Retinal pigment epithelial cell (primary cell): ENCODE measurements at regions not wholly inside any gene's neighbourhood (a gene's known extent, or its start where the extent isn't known, plus 50 kb on each side); places are given as distances from the start of the nearest gene placed in this dataset.

Experiments used
- DNase-seq: peaks from one replicate; pipeline ENCODE4 v3.0.0-alpha.2; 2010; ENCODE audit warnings: low read depth
- H3K4me3 ChIP-seq: 2 replicates; pipeline ENCODE4 v1.5.1; 2011; ENCODE audit warnings: mild to moderate bottlenecking, low read length, control low read depth, moderate library complexity
- CTCF ChIP-seq: conservative IDR thresholded peaks from 2 replicates; pipeline ENCODE4 v1.5.1; 2011; ENCODE audit warnings: low read depth, low read length, control low read depth, inconsistent platforms

DNA sequence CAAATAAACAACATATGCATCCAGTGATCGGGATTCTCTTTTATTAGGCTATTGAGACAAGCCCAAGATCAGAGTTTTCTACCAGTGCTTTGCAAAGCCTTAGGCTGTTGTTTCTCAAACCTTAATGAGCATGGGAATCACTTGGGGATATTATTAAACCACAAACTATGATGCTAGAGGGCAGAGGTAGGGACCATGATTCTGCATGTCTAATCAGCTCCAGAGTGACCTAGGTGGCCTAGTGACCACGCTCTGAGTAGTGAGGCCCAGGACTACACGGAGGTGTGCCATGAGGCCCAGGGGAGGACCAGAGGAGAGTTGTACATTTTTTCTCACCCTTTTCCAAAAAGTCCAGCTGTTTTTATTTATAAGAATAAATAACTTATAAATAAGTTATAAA is 298.5 kb upstream of the TLE4 start:
- DNase-seq = no peak
- no peak for TF ChIP-seq CTCF
- no peak overlapping the region for H3K4me3 ChIP-seq

DNA sequence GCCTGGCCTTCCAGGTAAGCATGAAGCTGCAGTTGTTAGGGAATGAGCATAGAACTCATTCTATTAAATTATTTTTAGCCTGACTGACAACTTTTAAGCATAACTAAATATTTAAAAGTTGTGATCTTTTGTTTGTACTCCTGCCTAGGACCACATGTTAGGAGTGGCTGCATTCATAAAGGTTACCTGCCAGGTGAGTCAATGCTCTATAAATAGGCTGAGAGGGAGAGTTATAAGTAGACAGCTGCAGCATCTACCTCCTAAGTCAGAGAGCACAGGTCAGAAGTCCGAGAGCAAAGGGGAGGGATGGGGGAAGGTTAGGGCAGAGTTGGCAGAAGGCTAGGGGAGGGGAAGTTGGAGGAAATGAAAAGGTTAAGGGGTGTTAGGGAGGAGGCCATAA is 292.4 kb upstream of the TLE4 start:
- no peak for DNase-seq
- no peak overlapping the region for H3K4me3 ChIP-seq
- TF ChIP-seq CTCF = no peak

DNA sequence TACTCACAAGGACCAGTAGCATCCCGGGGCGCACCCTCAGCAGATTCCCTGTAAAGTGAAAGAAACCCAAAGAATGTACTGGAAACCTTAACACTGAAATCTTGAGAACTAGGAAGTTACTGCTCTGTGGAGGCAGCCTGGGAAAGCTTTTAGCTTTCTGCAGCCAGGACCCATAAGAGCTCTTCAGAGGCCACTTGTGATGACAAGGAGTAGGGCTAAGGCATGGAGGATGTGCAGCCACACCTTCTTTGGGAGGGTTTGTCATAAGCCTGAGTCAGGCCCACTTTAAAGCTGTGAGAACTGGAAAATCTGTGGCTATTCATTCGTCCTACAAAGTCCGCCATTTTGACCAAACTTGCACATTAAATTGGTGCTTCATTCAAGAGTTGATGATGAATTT is 291.1 kb upstream of the TLE4 start:
- no peak for TF ChIP-seq CTCF
- DNase-seq = no peak
- H3K4me3 ChIP-seq = no peak overlapping the region

GRCh38 chr9:79284081-79284480 is 287.7 kb upstream of the TLE4 start:
- DNase-seq = no peak
- TF ChIP-seq CTCF = no peak
- no peak overlapping the region for H3K4me3 ChIP-seq

DNA sequence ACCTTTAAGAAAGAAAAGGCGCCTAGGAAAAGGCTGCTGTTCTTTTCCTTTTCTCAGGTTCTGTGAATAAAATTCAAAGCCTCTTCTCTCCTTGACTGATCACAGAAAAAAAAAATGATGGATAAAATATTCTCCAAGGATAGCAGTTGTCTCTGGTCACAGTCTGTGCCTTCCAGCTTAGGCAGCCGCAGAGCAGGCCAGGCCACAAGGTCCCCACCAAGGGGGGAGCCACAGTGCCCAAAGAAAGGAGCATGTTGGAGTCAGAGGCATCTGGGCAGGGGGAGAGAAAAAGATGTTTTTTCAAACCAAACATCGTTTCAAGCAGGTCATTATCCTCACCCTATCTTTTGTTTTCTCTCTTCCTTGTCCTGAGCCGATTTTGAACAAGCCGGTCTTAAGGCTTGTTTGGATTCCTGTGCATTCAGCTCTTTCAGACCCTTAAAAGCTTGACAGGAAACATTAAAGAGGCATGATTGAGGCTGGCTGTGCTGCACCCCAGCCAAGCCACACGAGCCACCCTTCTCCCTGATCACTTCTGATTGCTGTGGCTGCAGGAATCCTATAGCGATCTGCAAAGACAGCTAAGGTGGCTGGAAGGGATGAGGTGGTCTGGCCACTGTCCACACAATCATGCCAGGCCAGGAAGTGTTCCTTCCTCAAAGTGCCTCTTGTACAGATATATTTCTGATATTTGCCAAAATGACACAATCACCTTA is 284.6 kb upstream of the TLE4 start:
- no peak for DNase-seq
- TF ChIP-seq CTCF = no peak

GRCh38 chr9:79287708-79288290 is 284.0 kb upstream of the TLE4 start:
- no peak for DNase-seq
- TF ChIP-seq CTCF = no peak
- no peak overlapping the region for H3K4me3 ChIP-seq

More for the DNA sequence above, 284.6 kb upstream of the TLE4 start:
- no peak overlapping the region for H3K4me3 ChIP-seq

- TF ChIP-seq CTCF = no peak
- no peak overlapping the region for H3K4me3 ChIP-seq
- no peak for DNase-seq
These were observed 281.9 kb upstream of the TLE4 start for GRCh38 chr9:79289856-79290255.
